Adipocyte (in vitro differentiated cells): ENCODE measurements at regions not wholly inside any gene's neighbourhood (a gene's known extent, or its start where the extent isn't known, plus 50 kb on each side); places are given as distances from the start of the nearest gene placed in this dataset.
A peak's percentile ranks its signal among the peaks of the same experiment; 100 is the strongest.
"Not testable (repeated sequence)": the region's sequence is repeated elsewhere in the genome, so short reads cannot be mapped to it uniquely, and the experiment has no call there.

Experiments used
- DNase-seq: peaks from one replicate; pipeline ENCODE4 v3.0.0-alpha.2; 2015; ENCODE audit warnings: low read depth
- H3K27me3 ChIP-seq: replicated peaks from 2 replicates; pipeline ENCODE4 v1.7.0; 2013; ENCODE audit warnings: mild to moderate bottlenecking, low read length, moderate library complexity; ENCODE audit not compliant: control insufficient read depth, insufficient read depth
- H3K36me3 ChIP-seq: 2 replicates; pipeline ENCODE4 v1.7.0; 2013; ENCODE audit warnings: low read length, mild to moderate bottlenecking, moderate library complexity; ENCODE audit not compliant: control insufficient read depth, insufficient read depth, severe bottlenecking
- H3K4me1 ChIP-seq: 2 replicates; pipeline ENCODE4 v1.7.0; 2013; ENCODE audit warnings: mild to moderate bottlenecking, low read length, moderate library complexity; ENCODE audit not compliant: control insufficient read depth, insufficient read depth
- H3K4me3 ChIP-seq: 2 replicates; pipeline ENCODE4 v1.7.0; 2013; ENCODE audit warnings: mild to moderate bottlenecking, low read length, moderate library complexity
- H3K9ac ChIP-seq: 2 replicates; pipeline ENCODE4 v1.7.0; 2013; ENCODE audit warnings: mild to moderate bottlenecking, low read length, moderate library complexity
- H3K9me3 ChIP-seq: 2 replicates; pipeline ENCODE4 v1.7.0; 2013; ENCODE audit warnings: mild to moderate bottlenecking, low read length, moderate library complexity; ENCODE audit not compliant: control insufficient read depth

GRCh38 chr7:109694149-109695071, 1124.7 kb downstream of the DNAJB9 start:
- H3K27me3 ChIP-seq, result no peaks in the 10 kb centered on the region
- H3K36me3 ChIP-seq, result no peaks in the 10 kb centered on the region
- no peak overlapping the region for H3K9ac ChIP-seq
- no peaks in the 10 kb centered on the region for H3K9me3 ChIP-seq
- no peak for DNase-seq
- H3K4me1 ChIP-seq, result no peaks in the 10 kb centered on the region
- no peak overlapping the region for H3K4me3 ChIP-seq

GRCh38 chr7:109695419-109695818, 1125.7 kb downstream of the DNAJB9 start:
- DNase-seq, result no peak
- no peak overlapping the region for H3K9ac ChIP-seq
- no peaks in the 10 kb centered on the region for H3K9me3 ChIP-seq
- no peaks in the 10 kb centered on the region for H3K4me1 ChIP-seq
- H3K4me3 ChIP-seq, result no peak overlapping the region
- H3K36me3 ChIP-seq, result no peaks in the 10 kb centered on the region
- H3K27me3 ChIP-seq, result no peaks in the 10 kb centered on the region

GRCh38 chr7:109696723-109697122, 1127.0 kb downstream of the DNAJB9 start:
- H3K4me3 ChIP-seq, result no peak overlapping the region
- no peaks in the 10 kb centered on the region for H3K27me3 ChIP-seq
- no peak for DNase-seq
- H3K4me1 ChIP-seq, result no peaks in the 10 kb centered on the region
- no peak overlapping the region for H3K9ac ChIP-seq
- no peaks in the 10 kb centered on the region for H3K9me3 ChIP-seq
- no peaks in the 10 kb centered on the region for H3K36me3 ChIP-seq

- no peak overlapping the region for H3K9ac ChIP-seq
- H3K4me3 ChIP-seq, result no peak overlapping the region
- no peak for DNase-seq
- no peaks in the 10 kb centered on the region for H3K36me3 ChIP-seq
- H3K27me3 ChIP-seq, result no peaks in the 10 kb centered on the region
- no peaks in the 10 kb centered on the region for H3K4me1 ChIP-seq
- H3K9me3 ChIP-seq, result no peaks in the 10 kb centered on the region
Measured at GRCh38 chr7:109699661-109700060, 1130.0 kb downstream of the DNAJB9 start.

DNA sequence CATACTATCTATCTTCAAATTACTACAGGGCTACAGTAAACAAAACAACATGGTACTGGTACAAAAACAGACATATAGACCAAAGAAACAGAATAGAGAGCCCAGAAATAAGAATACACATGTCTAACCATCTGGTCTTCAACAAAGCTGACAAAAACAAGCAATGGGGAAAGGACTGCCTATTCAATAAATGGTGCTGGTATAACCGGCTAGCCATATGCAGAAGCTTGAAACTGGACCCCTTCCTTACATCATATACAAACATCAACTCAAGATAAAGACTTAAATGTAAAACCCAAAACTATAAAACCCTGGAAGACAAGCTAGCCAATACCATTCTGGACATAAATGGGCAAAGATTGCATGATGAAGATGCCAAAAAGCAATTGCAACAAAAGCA, 1143.7 kb downstream of the DNAJB9 start:
- H3K9me3 ChIP-seq, result no peaks in the 10 kb centered on the region
- no peak overlapping the region for H3K4me3 ChIP-seq

DNA sequence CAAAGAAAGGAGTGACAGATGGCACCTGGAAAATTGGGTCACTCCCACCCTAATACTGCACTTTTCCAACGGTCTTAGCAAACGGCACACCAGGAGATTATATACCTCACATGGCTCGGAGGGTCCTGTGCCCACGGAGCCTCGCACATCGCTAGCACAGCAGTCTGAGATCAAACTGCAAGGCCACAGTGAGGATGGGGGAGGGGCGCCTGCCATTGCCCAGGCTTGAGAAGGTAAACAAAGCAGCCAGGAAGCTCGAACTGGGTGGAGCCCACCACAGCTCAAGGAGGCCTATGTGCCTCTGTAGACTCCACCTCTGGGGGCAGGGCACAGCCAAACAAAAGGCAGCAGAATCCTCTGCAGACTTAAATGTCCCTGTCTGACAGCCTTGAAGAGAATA, 1149.7 kb downstream of the DNAJB9 start:
- H3K9ac ChIP-seq, H3K4me1 ChIP-seq, H3K36me3 ChIP-seq, H3K9me3 ChIP-seq, H3K27me3 ChIP-seq, DNase-seq, H3K4me3 ChIP-seq: not testable (repeated sequence)

More for the DNA sequence above, 1143.7 kb downstream of the DNAJB9 start:
- H3K36me3 ChIP-seq, result no peaks in the 10 kb centered on the region
- H3K9ac ChIP-seq, result no peak overlapping the region
- no peaks in the 10 kb centered on the region for H3K27me3 ChIP-seq
- no peak for DNase-seq
- H3K4me1 ChIP-seq, result no peaks in the 10 kb centered on the region

GRCh38 chr7:109734601-109735000, 1164.9 kb downstream of the DNAJB9 start:
- Histone ChIP-seq H3K4me1 (no peaks in the 10 kb centered on the region), H3K4me3 (no peak overlapping the region), H3K9ac (no peak overlapping the region), H3K36me3 (no peaks in the 10 kb centered on the region), H3K9me3 (no peaks in the 10 kb centered on the region), H3K27me3 (no peaks in the 10 kb centered on the region)
- no peak for DNase-seq

GRCh38 chr7:109735881-109736280, 1166.2 kb downstream of the DNAJB9 start:
- no peaks in the 10 kb centered on the region for H3K36me3 ChIP-seq
- no peak for DNase-seq

GRCh38 chr7:109745677-109746410, 1176.2 kb downstream of the DNAJB9 start:
- Histone ChIP-seq H3K9ac (no peak overlapping the region), H3K36me3 (no peaks in the 10 kb centered on the region), H3K27me3 (no peaks in the 10 kb centered on the region), H3K9me3 (peaks cover 6% of the 10 kb centered on the region), H3K4me1 (no peaks in the 10 kb centered on the region), H3K4me3 (no peak overlapping the region)
- DNase-seq, result no peak

More at GRCh38 chr7:109735881-109736280, 1166.2 kb downstream of the DNAJB9 start:
- no peaks in the 10 kb centered on the region for H3K27me3 ChIP-seq
- H3K9me3 ChIP-seq, result no peaks in the 10 kb centered on the region
- no peak overlapping the region for H3K9ac ChIP-seq
- H3K4me1 ChIP-seq, result no peaks in the 10 kb centered on the region
- H3K4me3 ChIP-seq, result no peak overlapping the region

DNA sequence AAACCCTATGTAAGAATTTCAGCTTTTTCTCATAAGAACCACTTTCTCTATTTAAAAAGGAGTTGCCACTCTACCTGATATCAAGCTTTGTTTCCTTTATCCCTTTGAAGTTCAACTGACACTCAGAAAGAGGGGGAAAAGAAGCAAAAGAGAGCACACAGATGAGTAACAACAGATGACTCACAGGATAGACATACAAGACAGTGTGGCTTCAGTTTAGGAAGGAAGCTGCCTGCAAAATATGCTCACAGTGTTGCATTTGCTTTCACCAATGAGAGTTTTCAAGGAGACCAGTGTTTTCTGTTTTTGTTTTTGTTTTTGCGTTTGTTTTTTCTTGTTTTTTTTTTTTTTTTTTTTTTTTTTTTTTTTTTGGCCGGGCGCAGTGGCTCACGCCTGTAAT, 1181.6 kb downstream of the DNAJB9 start:
- peak; percentile 8 for DNase-seq
- no peaks in the 10 kb centered on the region for H3K36me3 ChIP-seq
- no peak overlapping the region for H3K9ac ChIP-seq
- no peaks in the 10 kb centered on the region for H3K4me1 ChIP-seq
- H3K4me3 ChIP-seq, result no peak overlapping the region
- peaks cover 6% of the 10 kb centered on the region for H3K9me3 ChIP-seq
- no peaks in the 10 kb centered on the region for H3K27me3 ChIP-seq

DNA sequence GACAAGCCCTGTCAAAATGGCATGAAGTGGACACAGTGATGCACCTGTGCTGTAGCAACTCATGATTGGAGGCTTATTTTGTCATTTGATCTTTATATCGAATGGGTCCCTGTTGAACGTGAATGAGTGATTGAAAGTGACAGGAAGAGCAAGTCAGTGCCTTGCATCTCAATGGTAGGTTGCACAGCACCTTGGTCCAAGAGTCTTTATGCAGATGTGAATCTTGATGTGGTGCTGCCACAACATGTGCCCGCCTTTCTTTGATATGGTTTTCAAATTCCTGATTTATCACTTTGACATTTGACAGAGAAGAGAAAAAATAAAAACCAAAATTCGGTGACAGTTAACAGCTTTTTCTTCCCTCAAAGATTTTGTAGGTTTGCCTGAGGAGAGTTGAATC, 1182.4 kb downstream of the DNAJB9 start:
- H3K36me3 ChIP-seq, result no peaks in the 10 kb centered on the region
- no peak overlapping the region for H3K9ac ChIP-seq
- no peak for DNase-seq
- no peaks in the 10 kb centered on the region for H3K27me3 ChIP-seq
- no peak overlapping the region for H3K4me3 ChIP-seq
- no peaks in the 10 kb centered on the region for H3K4me1 ChIP-seq
- peaks cover 6% of the 10 kb centered on the region for H3K9me3 ChIP-seq
